GM19035 (cell line): ENCODE measurements at regions not wholly inside any gene's neighbourhood (a gene's known extent, or its start where the extent isn't known, plus 50 kb on each side); places are given as distances from the start of the nearest gene placed in this dataset.

Experiments
- ATAC-seq: cut with Tn5 transposase; IDR thresholded peaks from one replicate; pipeline ENCODE4 v1.9.1; 2021; ENCODE audit not compliant: unreplicated experiment

DNA sequence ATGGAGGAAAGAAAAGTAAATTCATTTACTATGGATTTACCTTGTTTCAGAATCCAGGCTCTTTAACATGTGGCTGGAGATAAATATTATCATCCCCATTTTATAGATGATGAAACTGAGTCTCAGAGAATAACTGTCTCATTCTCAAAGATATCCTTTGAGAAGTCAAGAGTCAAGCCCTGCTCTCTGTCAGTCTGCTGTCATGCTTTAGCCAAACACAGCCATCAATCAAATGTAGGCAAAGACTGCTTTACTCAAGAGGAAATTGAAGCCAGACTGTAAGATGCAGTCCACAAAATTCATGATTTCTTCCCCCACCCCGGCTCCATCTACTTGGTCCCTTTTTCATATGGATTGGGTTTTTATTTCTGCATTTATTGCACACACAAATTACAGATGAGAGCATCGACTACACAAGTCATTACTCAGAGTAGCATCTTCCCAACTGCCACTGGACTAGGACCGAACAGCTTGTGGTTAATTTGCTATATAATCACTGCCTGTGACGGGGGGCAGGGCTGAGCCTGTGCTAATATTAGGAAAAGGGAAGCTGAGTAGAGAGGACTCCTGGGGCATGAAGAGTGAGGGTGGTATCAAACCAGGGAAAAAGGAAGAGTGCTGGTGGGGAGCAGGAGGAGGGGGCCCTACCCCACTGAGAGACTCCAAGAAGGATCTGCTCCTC, 102.7 kb upstream of the TOP1 start:
- ATAC-seq = no peak

GRCh38 chr20:40926928-40927327, 101.7 kb upstream of the TOP1 start:
- ATAC-seq = no peak

GRCh38 chr20:40930561-40930960, 98.1 kb upstream of the TOP1 start:
- ATAC-seq = no peak

- ATAC-seq = no peak
Measured at GRCh38 chr20:40931410-40932044, 97.1 kb upstream of the TOP1 start.

DNA sequence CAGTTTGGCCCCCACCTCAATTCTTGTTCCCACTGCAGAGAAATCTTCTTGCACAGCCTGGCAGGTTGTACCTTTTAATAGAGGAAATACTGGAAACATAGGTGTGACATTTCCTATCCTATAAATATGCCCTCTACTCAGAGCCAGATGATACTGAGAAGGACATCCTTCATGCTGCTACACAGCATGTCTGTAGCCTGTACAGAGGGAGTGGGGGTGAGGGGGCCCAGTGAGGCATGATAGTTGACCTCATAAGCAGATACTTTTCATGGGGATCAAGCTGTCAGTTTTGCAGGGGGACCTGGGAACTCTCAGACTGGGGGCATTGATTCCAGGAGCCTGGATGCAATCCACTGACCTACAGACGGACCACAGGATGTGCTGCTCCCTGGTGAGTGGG, 96.2 kb upstream of the TOP1 start:
- no peak for ATAC-seq

DNA sequence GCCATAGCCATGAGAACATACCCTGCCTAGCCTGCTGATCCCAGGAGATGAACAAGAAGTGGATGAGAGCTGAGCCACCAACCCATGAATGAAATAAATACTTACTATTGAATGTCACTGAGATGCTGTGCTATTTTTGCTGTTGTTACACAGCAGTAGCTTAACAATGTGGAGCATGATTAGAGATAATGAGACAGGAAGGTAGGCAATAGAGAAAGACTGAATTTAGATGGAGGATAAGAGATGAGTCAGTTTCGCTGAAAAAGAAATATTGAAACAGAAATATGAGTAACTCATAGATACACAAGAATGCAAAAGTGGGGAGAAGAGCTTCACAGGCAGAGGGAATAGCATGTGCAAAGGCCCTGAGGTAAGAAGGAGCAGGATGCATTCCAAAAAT, 94.9 kb upstream of the TOP1 start:
- ATAC-seq = no peak

- no peak for ATAC-seq
Measured at GRCh38 chr20:40938020-40938419, 90.6 kb upstream of the TOP1 start.

DNA sequence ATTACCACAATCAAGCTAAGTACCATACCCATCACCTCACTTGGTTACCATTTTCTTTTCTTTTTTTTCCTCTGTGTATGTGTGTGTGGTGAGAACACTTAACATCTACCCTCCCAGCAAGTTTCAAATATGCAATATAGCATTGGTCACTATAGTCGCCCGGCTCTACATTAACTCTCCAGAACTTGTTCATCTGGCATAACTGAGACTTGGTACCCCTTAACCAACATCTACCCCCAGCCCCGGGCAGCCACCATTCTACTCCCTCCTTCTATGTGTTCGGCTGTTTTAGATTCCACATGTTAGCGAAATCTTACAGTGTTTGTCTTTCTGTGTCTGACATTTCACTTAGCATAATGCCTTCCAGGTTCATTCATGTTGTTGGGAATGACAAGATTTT, 89.0 kb upstream of the TOP1 start:
- ATAC-seq = no peak

DNA sequence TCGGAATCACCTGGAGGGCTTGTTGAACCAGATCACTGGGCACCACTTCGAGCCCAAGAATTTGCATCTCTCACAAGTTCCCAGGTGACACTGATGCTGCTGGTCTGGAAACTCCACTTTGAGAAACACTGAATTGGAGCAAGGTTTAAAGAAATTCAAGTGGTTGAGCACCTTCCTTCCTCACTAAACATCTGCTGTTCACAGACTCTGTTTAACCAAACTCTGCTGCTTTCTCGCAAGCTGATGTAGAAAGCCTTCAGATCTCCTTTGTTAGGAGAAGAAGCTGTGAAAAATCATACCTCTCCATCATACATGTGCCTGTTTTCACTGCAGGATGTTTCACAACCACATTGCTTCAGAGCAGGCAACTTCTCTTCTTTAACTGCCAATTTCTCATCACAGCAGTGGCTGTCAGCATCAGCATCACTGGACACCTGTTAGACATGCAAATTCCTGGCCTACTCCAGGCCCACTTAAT, 87.5 kb upstream of the TOP1 start:
- no peak for ATAC-seq

DNA sequence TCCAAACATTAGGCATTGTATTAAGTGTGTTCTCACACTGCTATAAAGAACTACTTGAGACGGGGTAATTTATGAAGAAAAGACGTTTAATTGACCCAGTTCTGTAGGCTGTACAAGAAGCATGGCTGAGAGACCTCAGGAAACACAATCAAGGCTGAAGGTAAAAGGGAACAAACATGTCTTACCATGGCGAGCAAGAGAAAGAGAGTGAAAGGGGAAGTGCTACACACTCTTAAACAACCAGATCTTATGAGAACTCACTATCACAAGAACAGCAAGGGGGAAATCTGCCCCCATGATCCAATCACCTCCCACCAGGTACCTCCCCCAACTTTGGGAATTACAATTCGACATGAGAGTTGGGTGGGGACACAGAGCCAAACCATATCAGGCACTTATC, 86.6 kb upstream of the TOP1 start:
- no peak for ATAC-seq

DNA sequence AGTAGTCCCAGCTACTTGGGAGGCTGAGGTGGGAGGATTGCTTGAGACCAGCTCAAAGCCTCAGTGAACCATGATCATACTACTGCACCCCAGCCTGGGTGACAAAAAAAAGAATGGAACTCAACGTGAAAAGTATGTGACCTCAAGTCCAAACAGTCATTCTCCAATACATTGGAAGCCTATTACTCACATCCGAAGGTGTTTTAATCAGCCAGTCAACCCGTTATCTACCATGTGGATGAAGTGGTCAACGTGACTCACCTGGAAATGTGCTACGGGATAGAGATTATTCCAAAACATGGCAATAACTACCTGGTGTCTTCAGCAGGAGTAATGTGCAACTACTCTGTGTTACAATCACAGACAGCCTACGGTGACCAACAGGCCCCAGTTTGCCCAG, 85.8 kb upstream of the TOP1 start:
- ATAC-seq = no peak

- ATAC-seq = no peak
Measured at GRCh38 chr20:40943591-40943990, 85.0 kb upstream of the TOP1 start.

DNA sequence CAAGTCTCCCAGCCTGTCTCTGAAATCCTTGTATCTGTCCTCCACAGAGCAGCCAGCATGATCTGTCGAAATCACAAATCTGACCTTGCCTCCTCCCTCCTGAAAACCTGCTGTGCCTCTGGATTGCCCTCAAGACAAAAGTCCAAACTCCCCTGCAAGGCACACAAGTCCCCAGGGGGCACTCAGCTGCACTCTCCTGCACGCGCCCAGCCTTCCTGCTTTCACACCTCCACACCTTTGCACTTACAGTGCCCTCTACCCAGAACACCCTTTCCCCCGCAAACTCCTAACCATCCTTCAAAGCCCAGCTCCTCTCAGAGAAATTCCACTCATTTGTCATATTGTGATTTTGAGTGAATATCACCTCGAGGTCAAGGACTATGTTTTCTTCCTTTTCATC, 83.4 kb upstream of the TOP1 start:
- ATAC-seq = no peak

DNA sequence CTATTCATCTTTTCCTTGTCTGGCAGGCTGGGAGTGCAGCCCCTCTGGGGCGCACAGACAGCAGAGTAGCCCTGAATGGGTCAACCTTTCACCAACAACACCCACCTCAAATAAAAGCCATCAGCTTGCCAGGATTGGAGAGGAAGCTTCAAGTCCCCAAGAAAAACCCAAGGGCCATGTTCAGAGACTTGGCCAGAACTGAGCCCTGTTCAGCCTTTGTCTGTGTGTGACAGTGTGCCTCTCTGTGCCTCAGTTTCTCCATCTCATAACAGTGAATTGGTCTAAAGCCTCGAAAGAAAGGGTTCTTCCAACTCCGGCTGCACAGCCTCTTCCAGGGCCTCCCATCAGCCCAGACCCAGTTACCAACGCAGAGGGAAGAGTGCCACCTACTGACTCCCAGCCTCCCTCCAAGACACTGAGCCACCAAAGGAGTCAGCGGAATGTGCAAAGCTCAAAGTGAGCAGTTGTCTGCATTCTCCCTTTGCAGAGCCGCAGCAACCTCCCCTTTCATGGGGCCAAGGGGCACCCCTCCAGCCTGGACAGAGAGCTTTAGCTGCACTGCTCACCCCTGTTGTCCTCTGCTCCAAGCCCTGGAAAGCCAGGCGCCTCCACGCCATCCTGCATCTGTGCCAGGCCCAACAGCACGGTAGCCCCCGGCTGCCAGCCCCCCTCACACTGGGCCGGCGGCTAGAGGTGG, 82.7 kb upstream of the TOP1 start:
- no peak for ATAC-seq

GRCh38 chr20:40946451-40946850, 82.2 kb upstream of the TOP1 start:
- ATAC-seq = no peak

DNA sequence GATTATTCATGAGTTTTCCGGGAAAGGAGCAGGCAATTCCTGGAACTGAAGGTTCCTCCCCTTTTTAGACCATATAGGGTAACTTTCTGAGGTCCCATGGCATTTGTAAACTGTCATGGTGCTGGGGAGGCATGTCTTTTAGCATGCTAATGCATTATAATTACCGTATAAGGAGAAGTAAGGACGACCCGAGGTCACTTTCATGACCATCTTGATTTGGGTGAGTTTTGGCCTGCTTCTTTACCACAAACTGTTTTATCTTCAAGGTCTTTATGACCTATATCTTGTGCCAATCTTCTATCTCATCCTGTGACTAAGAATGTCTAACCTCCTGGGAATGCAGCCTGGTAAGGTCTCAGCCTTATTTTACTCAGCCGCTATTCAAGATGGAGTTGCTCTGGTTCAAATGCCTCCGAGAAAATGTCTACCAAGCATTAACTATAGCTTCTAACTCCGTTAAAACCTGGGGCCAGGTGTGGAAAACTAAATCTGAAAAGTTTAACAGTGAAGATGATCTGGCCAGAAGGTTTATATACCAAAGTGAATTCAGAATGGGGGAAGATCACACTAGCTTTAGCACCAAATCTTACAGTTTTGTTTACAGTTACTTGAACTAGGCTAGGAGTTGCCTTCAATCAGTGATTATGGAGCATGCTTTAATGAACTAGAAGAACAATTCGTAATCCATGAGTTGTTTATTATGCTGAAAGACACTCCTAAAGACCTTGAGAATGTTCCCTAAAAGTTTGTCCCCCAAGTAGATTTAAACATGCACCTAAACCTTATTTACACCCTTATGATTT, 80.0 kb upstream of the TOP1 start:
- no peak for ATAC-seq

GRCh38 chr20:40949346-40949745, 79.3 kb upstream of the TOP1 start:
- no peak for ATAC-seq

GRCh38 chr20:40952136-40952535, 76.5 kb upstream of the TOP1 start:
- ATAC-seq = no peak

GRCh38 chr20:40953416-40953815, 75.2 kb upstream of the TOP1 start:
- no peak for ATAC-seq

DNA sequence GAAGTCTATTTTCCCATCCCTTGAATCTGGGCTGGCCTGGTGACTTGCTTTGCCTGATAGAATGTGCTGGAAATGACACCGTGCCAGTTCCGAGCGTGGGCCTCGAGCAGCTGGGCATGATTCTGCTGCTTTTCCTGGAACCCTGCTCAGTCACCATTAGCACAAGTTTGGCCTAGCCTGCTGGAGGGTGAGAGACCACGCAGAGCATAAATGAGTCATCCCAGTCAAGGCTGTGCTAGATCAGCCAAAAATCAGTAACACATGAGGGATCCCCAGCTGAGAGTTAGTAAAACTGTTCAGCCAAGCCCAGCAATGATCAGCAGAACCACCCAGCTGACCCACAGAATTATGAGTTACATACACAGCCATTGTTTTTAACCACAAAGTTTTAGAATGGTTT, 74.8 kb upstream of the TOP1 start:
- no peak for ATAC-seq

DNA sequence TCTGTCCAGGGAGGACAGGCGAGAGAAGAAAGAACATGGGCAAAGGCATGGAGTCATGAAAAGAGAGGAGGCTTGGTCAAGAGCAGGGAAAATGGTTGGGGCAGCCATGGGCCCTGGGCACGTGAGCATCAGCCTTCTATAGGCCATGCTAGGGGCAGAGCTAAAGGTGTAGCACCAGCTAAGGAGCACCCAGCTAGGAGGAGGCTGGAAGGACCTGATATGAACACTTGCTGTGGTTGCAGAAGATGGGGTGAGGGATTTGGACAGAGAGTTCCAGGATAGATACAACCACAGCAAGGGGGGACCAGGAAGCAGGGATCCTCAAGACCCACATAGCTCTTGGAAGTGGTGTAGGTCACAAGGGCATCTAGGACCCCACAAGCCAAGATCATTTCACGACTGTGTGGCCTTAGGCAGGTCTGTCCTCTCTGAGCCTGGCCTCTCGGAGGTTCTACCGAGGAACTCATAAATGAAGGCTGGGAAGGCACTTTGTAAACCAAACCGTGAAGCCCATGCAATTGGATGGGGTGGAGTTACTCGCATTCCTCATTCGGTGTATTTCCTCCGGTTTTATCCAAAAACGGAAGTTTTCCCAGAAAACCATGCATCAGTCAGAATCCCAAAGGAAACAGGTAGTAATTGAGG, 74.0 kb upstream of the TOP1 start:
- ATAC-seq = no peak
